HL-60 (cell line): ENCODE measurements at regions not wholly inside any gene's neighbourhood (a gene's known extent, or its start where the extent isn't known, plus 50 kb on each side); places are given as distances from the start of the nearest gene placed in this dataset.

Source experiments
- GABPA ChIP-seq: IDR thresholded peaks from 2 replicates; pipeline ENCODE4 v1.6.1; 2012; ENCODE audit warnings: low read depth
- POLR2AphosphoS5 ChIP-seq: IDR thresholded peaks from 2 replicates; pipeline ENCODE4 v1.6.1; 2012; ENCODE audit warnings: low read depth
- TF ChIP-seq, protein P1 (sequence below): IDR thresholded peaks from one replicate; pipeline ENCODE4 v1.5.1; 2011; ENCODE audit warnings: low read length, control low read depth, inconsistent platforms; ENCODE audit not compliant: insufficient read depth
- TF ChIP-seq, protein P2 (sequence below): IDR thresholded peaks from 2 replicates; pipeline ENCODE4 v1.6.1; 2012; ENCODE audit warnings: low read depth; ENCODE audit not compliant: insufficient replicate concordance

DNA sequence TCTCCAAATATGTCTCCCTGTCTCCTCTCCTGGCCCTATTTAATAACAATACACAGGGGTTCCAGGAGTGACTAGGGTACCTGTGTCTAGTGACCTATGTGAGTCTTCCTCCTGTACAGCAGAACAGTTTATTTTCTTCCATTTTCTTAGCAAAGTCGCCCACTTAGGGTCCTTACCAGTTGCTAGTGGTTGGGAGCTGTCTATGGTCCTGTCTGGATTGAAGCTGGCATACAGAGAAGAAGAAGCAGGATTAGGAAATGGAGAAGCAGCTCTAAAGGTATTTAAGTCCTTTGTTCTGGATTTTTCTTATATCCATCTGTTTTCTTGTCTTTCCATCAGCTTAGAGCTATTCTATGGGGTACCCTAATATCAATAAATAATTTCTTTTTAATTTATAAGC, 587.1 kb upstream of the CPEB2 start:
- TF ChIP-seq, protein P1, sequence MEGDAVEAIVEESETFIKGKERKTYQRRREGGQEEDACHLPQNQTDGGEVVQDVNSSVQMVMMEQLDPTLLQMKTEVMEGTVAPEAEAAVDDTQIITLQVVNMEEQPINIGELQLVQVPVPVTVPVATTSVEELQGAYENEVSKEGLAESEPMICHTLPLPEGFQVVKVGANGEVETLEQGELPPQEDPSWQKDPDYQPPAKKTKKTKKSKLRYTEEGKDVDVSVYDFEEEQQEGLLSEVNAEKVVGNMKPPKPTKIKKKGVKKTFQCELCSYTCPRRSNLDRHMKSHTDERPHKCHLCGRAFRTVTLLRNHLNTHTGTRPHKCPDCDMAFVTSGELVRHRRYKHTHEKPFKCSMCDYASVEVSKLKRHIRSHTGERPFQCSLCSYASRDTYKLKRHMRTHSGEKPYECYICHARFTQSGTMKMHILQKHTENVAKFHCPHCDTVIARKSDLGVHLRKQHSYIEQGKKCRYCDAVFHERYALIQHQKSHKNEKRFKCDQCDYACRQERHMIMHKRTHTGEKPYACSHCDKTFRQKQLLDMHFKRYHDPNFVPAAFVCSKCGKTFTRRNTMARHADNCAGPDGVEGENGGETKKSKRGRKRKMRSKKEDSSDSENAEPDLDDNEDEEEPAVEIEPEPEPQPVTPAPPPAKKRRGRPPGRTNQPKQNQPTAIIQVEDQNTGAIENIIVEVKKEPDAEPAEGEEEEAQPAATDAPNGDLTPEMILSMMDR, result no peak
- TF ChIP-seq, protein P2, sequence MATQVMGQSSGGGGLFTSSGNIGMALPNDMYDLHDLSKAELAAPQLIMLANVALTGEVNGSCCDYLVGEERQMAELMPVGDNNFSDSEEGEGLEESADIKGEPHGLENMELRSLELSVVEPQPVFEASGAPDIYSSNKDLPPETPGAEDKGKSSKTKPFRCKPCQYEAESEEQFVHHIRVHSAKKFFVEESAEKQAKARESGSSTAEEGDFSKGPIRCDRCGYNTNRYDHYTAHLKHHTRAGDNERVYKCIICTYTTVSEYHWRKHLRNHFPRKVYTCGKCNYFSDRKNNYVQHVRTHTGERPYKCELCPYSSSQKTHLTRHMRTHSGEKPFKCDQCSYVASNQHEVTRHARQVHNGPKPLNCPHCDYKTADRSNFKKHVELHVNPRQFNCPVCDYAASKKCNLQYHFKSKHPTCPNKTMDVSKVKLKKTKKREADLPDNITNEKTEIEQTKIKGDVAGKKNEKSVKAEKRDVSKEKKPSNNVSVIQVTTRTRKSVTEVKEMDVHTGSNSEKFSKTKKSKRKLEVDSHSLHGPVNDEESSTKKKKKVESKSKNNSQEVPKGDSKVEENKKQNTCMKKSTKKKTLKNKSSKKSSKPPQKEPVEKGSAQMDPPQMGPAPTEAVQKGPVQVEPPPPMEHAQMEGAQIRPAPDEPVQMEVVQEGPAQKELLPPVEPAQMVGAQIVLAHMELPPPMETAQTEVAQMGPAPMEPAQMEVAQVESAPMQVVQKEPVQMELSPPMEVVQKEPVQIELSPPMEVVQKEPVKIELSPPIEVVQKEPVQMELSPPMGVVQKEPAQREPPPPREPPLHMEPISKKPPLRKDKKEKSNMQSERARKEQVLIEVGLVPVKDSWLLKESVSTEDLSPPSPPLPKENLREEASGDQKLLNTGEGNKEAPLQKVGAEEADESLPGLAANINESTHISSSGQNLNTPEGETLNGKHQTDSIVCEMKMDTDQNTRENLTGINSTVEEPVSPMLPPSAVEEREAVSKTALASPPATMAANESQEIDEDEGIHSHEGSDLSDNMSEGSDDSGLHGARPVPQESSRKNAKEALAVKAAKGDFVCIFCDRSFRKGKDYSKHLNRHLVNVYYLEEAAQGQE, result peak; percentile 91
- TF ChIP-seq POLR2AphosphoS5, result no peak
- no peak for TF ChIP-seq GABPA
